SH-SY5Y (cell line): ENCODE measurements at regions not wholly inside any gene's neighbourhood (a gene's known extent, or its start where the extent isn't known, plus 50 kb on each side); places are given as distances from the start of the nearest gene placed in this dataset.

ENCODE experiments used
- GATA2 ChIP-seq: IDR thresholded peaks from 2 replicates; pipeline ENCODE4 v1.6.1; 2011; ENCODE audit warnings: mild to moderate bottlenecking, low read depth, low read length
- GATA3 ChIP-seq: IDR thresholded peaks from 2 replicates; pipeline ENCODE4 v1.6.1; 2011; ENCODE audit warnings: low read depth, mild to moderate bottlenecking, low read length, moderate library complexity

GRCh38 chr7:152553671-152554317 lies 118.0 kb upstream of the KMT2C start:
- TF ChIP-seq GATA2, result no peak
- no peak for TF ChIP-seq GATA3

GRCh38 chr7:152551304-152552036 lies 115.7 kb upstream of the KMT2C start:
- TF ChIP-seq GATA2 (no peak), GATA3 (no peak)

- TF ChIP-seq GATA3 (no peak), GATA2 (no peak)
These were observed 109.3 kb upstream of the KMT2C start for GRCh38 chr7:152544971-152545619.

- TF ChIP-seq GATA3 (no peak), GATA2 (no peak)
These were observed 108.7 kb upstream of the KMT2C start for GRCh38 chr7:152544481-152544927.

GRCh38 chr7:152543799-152544198 lies 108.0 kb upstream of the KMT2C start:
- TF ChIP-seq GATA2, result no peak
- no peak for TF ChIP-seq GATA3

- TF ChIP-seq GATA2 (no peak), GATA3 (no peak)
These were observed 106.1 kb upstream of the KMT2C start for GRCh38 chr7:152541892-152542291.

- TF ChIP-seq GATA3 (no peak), GATA2 (no peak)
These were observed 101.8 kb upstream of the KMT2C start for GRCh38 chr7:152537639-152538038.

GRCh38 chr7:152528612-152529011 lies 92.8 kb upstream of the KMT2C start:
- TF ChIP-seq GATA3 (no peak), GATA2 (no peak)

- no peak for TF ChIP-seq GATA2
- no peak for TF ChIP-seq GATA3
These were observed 91.8 kb upstream of the KMT2C start for GRCh38 chr7:152527610-152528032.

GRCh38 chr7:152523916-152524315 lies 88.1 kb upstream of the KMT2C start:
- TF ChIP-seq GATA3 (no peak), GATA2 (no peak)

- TF ChIP-seq GATA2 (no peak), GATA3 (no peak)
These were observed 86.8 kb upstream of the KMT2C start for GRCh38 chr7:152522571-152523067.

GRCh38 chr7:152521420-152522337 lies 85.9 kb upstream of the KMT2C start:
- no peak for TF ChIP-seq GATA3
- no peak for TF ChIP-seq GATA2

- TF ChIP-seq GATA3 (no peak), GATA2 (no peak)
These were observed 85.1 kb upstream of the KMT2C start for GRCh38 chr7:152520861-152521302.
